H7 (cell line): ENCODE measurements at regions not wholly inside any gene's neighbourhood (a gene's known extent, or its start where the extent isn't known, plus 50 kb on each side); places are given as distances from the start of the nearest gene placed in this dataset.
"Not testable (repeated sequence)": the region's sequence is repeated elsewhere in the genome, so short reads cannot be mapped to it uniquely, and the experiment has no call there.

Experiments used
- DNase-seq: peaks from one replicate; pipeline ENCODE4 v3.0.0; 2012
- H3K27me3 ChIP-seq: 2 replicates; pipeline ENCODE4 v1.6.0; 2011; ENCODE audit warnings: mild to moderate bottlenecking, low read length; ENCODE audit not compliant: control insufficient read depth, insufficient read depth
- H3K36me3 ChIP-seq: replicated peaks from 2 replicates; pipeline ENCODE4 v1.5.1; 2011; ENCODE audit warnings: low read length; ENCODE audit not compliant: control insufficient read depth, insufficient read depth
- H3K4me3 ChIP-seq: 2 replicates; pipeline ENCODE4 v1.5.1; 2011; ENCODE audit warnings: low read depth, mild to moderate bottlenecking, control low read depth, low read length, moderate library complexity; ENCODE audit not compliant: insufficient read depth

GRCh38 chr6:19370831-19371230, 466.3 kb upstream of the ID4 start:
- Histone ChIP-seq H3K27me3 (no peaks in the 10 kb centered on the region), H3K36me3 (no peaks in the 10 kb centered on the region), H3K4me3 (no peak overlapping the region)
- no peak for DNase-seq

- Histone ChIP-seq H3K27me3 (no peaks in the 10 kb centered on the region), H3K4me3 (no peak overlapping the region), H3K36me3 (no peaks in the 10 kb centered on the region)
- no peak for DNase-seq
Measured at GRCh38 chr6:19375613-19376012, 461.6 kb upstream of the ID4 start.

- H3K36me3 ChIP-seq, result no peaks in the 10 kb centered on the region
- DNase-seq, result no peak
- H3K27me3 ChIP-seq, result no peaks in the 10 kb centered on the region
- no peak overlapping the region for H3K4me3 ChIP-seq
Measured at GRCh38 chr6:19377722-19378121, 459.4 kb upstream of the ID4 start.

GRCh38 chr6:19380293-19380692, 456.9 kb upstream of the ID4 start:
- H3K27me3 ChIP-seq, result no peaks in the 10 kb centered on the region
- H3K36me3 ChIP-seq, result no peaks in the 10 kb centered on the region
- DNase-seq, result no peak
- no peak overlapping the region for H3K4me3 ChIP-seq

GRCh38 chr6:19382676-19383075, 454.5 kb upstream of the ID4 start:
- Histone ChIP-seq H3K36me3 (no peaks in the 10 kb centered on the region), H3K27me3 (no peaks in the 10 kb centered on the region), H3K4me3 (no peak overlapping the region)
- DNase-seq, result no peak

- no peaks in the 10 kb centered on the region for H3K36me3 ChIP-seq
- no peak for DNase-seq
- no peaks in the 10 kb centered on the region for H3K27me3 ChIP-seq
- H3K4me3 ChIP-seq, result no peak overlapping the region
Measured at GRCh38 chr6:19391926-19392325, 445.2 kb upstream of the ID4 start.

- no peak for DNase-seq
- Histone ChIP-seq H3K27me3 (no peaks in the 10 kb centered on the region), H3K4me3 (no peak overlapping the region), H3K36me3 (no peaks in the 10 kb centered on the region)
Measured at GRCh38 chr6:19394051-19394450, 443.1 kb upstream of the ID4 start.

GRCh38 chr6:19394687-19395086, 442.5 kb upstream of the ID4 start:
- no peak overlapping the region for H3K4me3 ChIP-seq
- no peak for DNase-seq
- H3K36me3 ChIP-seq, result no peaks in the 10 kb centered on the region
- no peaks in the 10 kb centered on the region for H3K27me3 ChIP-seq

GRCh38 chr6:19395316-19395715, 441.9 kb upstream of the ID4 start:
- Histone ChIP-seq H3K27me3 (no peaks in the 10 kb centered on the region), H3K4me3 (no peak overlapping the region), H3K36me3 (no peaks in the 10 kb centered on the region)
- no peak for DNase-seq

GRCh38 chr6:19399406-19399805, 437.8 kb upstream of the ID4 start:
- DNase-seq, result no peak
- no peaks in the 10 kb centered on the region for H3K36me3 ChIP-seq
- no peak overlapping the region for H3K4me3 ChIP-seq
- no peaks in the 10 kb centered on the region for H3K27me3 ChIP-seq

GRCh38 chr6:19404884-19405283, 432.3 kb upstream of the ID4 start:
- not testable (repeated sequence) for H3K36me3 ChIP-seq, H3K4me3 ChIP-seq, H3K27me3 ChIP-seq, DNase-seq

GRCh38 chr6:19408331-19408730, 428.8 kb upstream of the ID4 start:
- no peak for DNase-seq
- H3K36me3 ChIP-seq, result no peaks in the 10 kb centered on the region
- H3K4me3 ChIP-seq, result no peak overlapping the region
- no peaks in the 10 kb centered on the region for H3K27me3 ChIP-seq

GRCh38 chr6:19410481-19410880, 426.7 kb upstream of the ID4 start:
- no peak for DNase-seq
- H3K27me3 ChIP-seq, result no peaks in the 10 kb centered on the region
- H3K36me3 ChIP-seq, result no peaks in the 10 kb centered on the region
- no peak overlapping the region for H3K4me3 ChIP-seq

GRCh38 chr6:19413323-19413722, 423.8 kb upstream of the ID4 start:
- Histone ChIP-seq H3K36me3 (no peaks in the 10 kb centered on the region), H3K27me3 (no peaks in the 10 kb centered on the region), H3K4me3 (no peak overlapping the region)
- DNase-seq, result no peak

- H3K4me3 ChIP-seq, result no peak overlapping the region
- H3K36me3 ChIP-seq, result no peaks in the 10 kb centered on the region
- DNase-seq, result no peak
- H3K27me3 ChIP-seq, result no peaks in the 10 kb centered on the region
Measured at GRCh38 chr6:19415605-19416326, 421.4 kb upstream of the ID4 start.

- Histone ChIP-seq H3K36me3 (no peaks in the 10 kb centered on the region), H3K4me3 (no peak overlapping the region), H3K27me3 (no peaks in the 10 kb centered on the region)
- DNase-seq, result no peak
Measured at GRCh38 chr6:19416811-19417210, 420.4 kb upstream of the ID4 start.
